Upper lobe of right lung (tissue), 1 donor: ENCODE measurements at regions not wholly inside any gene's neighbourhood (a gene's known extent, or its start where the extent isn't known, plus 50 kb on each side); places are given as distances from the start of the nearest gene placed in this dataset.
A peak's percentile ranks its signal among the peaks of the same experiment; 100 is the strongest.

Experiments
- ATAC-seq: fragments of 200-7000 bp; cut with Tn5 transposase; one replicate; pipeline ENCODE4 v1.9.1; 2020; ENCODE audit warnings: mild to moderate bottlenecking, moderate library complexity
- DNase-seq: peaks from one replicate; pipeline ENCODE4 v3.0.0-alpha.2; 2020
- H3K27ac ChIP-seq: fragments of 200-600 bp; one replicate; pipeline ENCODE4 v1.8.0; 2022
- H3K27me3 ChIP-seq: fragments of 200-600 bp; one replicate; pipeline ENCODE4 v1.8.0; 2022; ENCODE audit warnings: mild to moderate bottlenecking
- H3K36me3 ChIP-seq: fragments of 200-600 bp; one replicate; pipeline ENCODE4 v1.8.0; 2022
- H3K4me1 ChIP-seq: fragments of 200-600 bp; one replicate; pipeline ENCODE4 v1.8.0; 2022
- H3K4me3 ChIP-seq: fragments of 200-600 bp; one replicate; pipeline ENCODE4 v1.8.0; 2022; ENCODE audit warnings: mild to moderate bottlenecking
- H3K9me3 ChIP-seq: fragments of 200-600 bp; one replicate; pipeline ENCODE4 v1.8.0; 2022
- CTCF ChIP-seq: fragments of 200-600 bp; IDR thresholded peaks from one replicate; pipeline ENCODE4 v1.8.0; 2022; ENCODE audit warnings: antibody characterized with exemption
- intact Hi-C: fragments of 100-400 bp; cut with DNase I; formaldehyde crosslinking; loops from one replicate; pipeline ENCODE4 v1.11.0; 2022
- donor health status: DM: no; HTN: yes; CAD: no; lungs with severe emphysema.

DNA sequence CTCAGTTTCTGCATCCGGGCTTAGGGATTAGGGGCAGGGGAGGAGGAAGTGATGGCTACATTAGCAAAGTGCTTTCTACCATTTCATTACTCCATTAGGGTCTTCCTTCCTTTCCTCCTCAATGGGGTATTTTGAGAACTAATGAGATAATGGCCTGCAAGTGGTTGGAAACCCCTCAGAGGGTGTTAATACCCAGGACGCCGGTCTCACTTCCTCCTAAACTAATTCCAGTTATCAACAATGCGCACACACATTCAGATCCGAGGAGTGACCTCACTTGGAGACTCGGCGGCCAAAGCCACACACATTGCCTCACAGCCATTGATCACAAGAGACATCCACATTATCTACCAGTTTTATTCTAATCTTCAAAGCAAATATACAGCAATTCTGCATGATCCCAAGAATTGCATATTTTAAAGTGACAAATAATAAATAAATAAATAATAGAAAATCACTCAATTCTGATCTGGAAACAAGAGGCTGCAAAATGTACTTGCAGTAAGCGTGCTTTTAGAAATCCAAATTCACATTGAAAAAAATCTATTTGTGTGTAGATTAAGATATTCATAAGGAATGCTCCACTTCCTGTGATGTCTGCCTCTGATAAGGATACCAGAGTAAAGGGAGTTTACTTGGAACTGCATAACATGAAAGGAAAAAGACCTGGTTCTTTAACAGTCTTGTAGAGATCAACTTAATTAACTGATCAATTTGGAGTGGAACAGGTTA is 329.1 kb downstream of the FBXW7 start:
- TF ChIP-seq CTCF: no peak
- intact Hi-C loops: no loop called here
- ATAC-seq: no peak
- no peak overlapping the region for H3K27ac ChIP-seq
- peaks cover 9% of the 10 kb centered on the region for H3K4me1 ChIP-seq
- DNase-seq: no peak
- H3K4me3 ChIP-seq: no peak overlapping the region
- no peaks in the 10 kb centered on the region for H3K36me3 ChIP-seq
- H3K27me3 ChIP-seq: no peaks in the 10 kb centered on the region
- H3K9me3 ChIP-seq: no peaks in the 10 kb centered on the region

DNA sequence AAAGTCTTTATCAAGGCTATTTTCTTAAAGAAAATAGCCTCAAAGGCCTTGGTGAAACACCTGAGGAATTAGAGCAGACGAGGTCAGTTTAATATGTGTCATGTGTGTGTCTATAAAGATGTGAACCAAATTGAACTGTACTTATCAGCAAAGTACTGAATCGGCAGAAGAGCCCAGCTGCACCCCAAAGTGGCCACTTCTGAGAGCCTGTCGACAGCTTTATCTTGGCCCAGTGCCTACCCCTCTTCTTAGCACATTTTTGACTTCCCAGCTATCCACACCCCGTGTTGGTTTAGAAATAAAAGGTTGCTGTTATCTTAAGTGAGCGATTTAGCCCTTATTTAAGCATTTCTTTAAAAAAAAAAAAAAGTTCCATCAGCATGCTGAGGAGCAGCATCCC is 329.7 kb downstream of the FBXW7 start:
- no peak overlapping the region for H3K27ac ChIP-seq
- peak; percentile 53 for ATAC-seq

GRCh38 chr4:152202415-152202814 is 333.5 kb downstream of the FBXW7 start:
- ATAC-seq: no peak
- TF ChIP-seq CTCF: no peak
- DNase-seq: no peak
- Histone ChIP-seq H3K4me1 (peaks cover 9% of the 10 kb centered on the region), H3K27ac (no peak overlapping the region), H3K4me3 (no peak overlapping the region), H3K9me3 (no peaks in the 10 kb centered on the region), H3K36me3 (no peaks in the 10 kb centered on the region), H3K27me3 (no peaks in the 10 kb centered on the region)
- intact Hi-C loops: no loop called here

More for the DNA sequence above, 329.7 kb downstream of the FBXW7 start:
- intact Hi-C loops: no loop called here
- Histone ChIP-seq H3K27me3 (no peaks in the 10 kb centered on the region), H3K4me3 (no peak overlapping the region), H3K36me3 (no peaks in the 10 kb centered on the region), H3K4me1 (peaks cover 9% of the 10 kb centered on the region), H3K9me3 (no peaks in the 10 kb centered on the region)
- TF ChIP-seq CTCF: no peak
- no peak for DNase-seq

- no peak for DNase-seq
- no peak for TF ChIP-seq CTCF
- Histone ChIP-seq H3K9me3 (no peaks in the 10 kb centered on the region), H3K36me3 (no peaks in the 10 kb centered on the region), H3K27me3 (no peaks in the 10 kb centered on the region), H3K4me1 (no peaks in the 10 kb centered on the region), H3K4me3 (no peak overlapping the region), H3K27ac (no peak overlapping the region)
- ATAC-seq: peak; percentile 49
- intact Hi-C loops: no loop called here
These were observed 335.2 kb downstream of the FBXW7 start for GRCh38 chr4:152200511-152201333.

DNA sequence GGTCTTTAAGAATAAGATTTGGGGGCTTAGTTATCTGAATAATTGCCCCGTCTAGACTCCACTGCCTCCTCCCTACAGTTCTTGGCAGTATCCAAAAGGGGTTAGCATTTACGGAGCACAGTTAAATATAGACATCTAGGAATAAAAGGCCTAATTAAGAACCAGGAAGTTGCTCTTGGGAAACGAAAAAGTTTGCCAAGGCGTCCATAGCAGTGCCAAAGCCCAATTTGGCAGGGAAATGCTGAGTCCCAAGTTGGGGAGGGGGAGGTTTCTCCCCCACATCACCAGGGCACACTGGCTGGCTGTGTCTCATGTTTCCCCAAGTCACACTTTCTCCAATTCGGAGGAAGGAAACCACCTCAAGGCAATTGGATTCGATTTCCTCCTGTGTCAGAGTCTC is 338.7 kb downstream of the FBXW7 start:
- Histone ChIP-seq H3K4me3 (no peak overlapping the region), H3K27ac (no peak overlapping the region), H3K36me3 (no peaks in the 10 kb centered on the region), H3K4me1 (no peaks in the 10 kb centered on the region), H3K27me3 (no peaks in the 10 kb centered on the region), H3K9me3 (no peaks in the 10 kb centered on the region)
- TF ChIP-seq CTCF: no peak
- no peak for ATAC-seq
- intact Hi-C loops: no loop called here
- no peak for DNase-seq
